ENCODE measurements at regions not wholly inside any gene's neighbourhood (a gene's known extent, or its start where the extent isn't known, plus 50 kb on each side); places are given as distances from the start of the nearest gene placed in this dataset.
"Not testable (repeated sequence)": the region's sequence is repeated elsewhere in the genome, so short reads cannot be mapped to it uniquely, and the experiment has no call there.

DNA sequence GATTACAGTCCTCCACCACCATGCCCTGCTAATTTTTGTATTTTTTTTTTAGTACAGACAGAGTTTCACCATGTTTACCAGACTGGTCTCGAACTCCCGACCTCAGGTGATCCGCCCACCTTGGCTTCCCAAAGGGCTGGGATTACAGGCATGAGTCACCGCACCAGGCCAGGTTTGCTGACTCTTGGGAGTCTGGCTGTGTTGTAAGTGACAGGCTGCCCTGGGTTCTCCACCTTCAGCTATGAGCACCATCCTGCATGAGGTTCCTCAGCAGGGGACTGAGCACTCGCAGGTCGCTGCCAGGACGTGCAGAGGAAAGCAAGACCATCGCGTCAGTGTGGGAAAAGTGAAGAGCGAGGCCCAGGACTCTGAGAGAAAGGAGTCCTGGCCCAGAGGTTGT is 112.6 kb upstream of the NDUFV2 start:
- DNase-seq (ENCODE audit: low spot score), result no peak

DNA sequence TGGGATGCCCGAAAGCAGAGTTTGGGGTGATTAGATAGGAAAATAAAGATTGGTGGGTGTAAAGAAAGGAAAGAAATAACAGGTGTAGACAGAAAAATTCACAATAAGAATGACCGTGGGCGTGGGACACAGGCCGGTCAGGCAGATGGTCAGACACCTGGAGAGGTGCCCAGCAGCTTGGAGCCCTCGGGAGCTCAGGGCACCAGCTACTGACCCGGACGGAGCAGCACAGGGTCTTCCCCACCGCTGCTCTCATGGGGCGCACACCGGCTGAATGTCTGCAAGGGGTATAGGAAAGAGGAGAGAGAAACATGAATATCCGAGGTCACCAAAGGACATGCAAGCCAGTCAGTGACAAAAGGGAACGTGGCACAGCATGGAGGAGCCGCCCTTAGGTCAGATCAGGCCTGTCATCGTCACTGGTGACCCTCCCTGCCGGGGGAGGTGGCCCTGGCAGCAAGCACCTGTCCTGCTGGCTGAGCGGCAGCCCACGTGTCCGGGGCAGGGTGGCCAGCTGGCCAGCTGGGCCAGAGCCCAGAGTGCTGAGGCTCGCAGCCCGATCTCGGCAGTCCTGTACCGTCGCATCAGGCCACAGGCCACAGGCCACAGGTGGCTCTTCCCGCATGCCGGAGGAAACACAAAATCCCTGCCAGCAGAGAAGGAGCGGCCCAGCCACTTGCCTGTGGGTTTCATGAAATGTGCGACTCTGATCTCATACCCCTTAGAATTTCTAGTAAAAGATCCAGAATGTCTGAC is 112.0 kb upstream of the NDUFV2 start:
- no peak for DNase-seq (ENCODE audit: low spot score)

DNA sequence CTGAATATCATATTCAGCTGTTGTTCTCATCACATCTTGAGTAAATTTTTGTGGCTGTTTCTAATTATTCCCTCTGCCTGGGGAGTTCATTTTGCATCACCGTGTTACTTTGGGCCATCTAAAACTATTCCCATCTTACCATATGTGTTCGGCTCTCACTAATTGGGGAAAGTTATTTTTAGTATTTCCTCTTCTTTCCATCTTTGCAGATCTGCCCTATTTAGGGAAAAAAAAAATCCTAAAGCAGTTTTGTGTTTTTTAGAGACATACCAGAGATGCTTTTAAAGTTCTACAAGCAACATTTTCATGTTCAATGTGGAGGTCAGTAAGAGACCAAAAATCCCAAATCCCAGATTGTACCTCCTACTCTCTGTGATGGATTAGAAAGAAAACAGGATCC is 111.3 kb upstream of the NDUFV2 start:
- DNase-seq (ENCODE audit: low spot score), result no peak

DNA sequence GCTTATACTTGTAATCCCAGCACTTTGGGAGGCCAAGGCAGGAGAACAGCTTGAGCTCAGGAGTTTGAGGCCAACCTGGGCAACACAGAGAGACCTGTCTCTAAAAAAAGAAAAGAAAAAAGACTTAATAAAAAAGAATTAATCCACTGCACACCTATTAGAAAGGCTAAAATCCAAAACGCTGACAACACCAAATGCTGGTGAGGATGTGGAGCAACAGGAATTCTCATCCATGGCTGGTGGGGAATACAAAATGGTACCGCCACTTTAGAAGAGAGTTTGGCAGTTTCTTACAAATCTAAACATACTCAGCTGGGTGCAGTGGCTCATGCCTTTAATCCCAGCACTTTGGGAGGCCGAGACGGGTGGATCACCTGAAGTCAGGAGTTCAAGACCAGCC is 110.0 kb upstream of the NDUFV2 start:
- DNase-seq (ENCODE audit: low spot score), result not testable (repeated sequence)

DNA sequence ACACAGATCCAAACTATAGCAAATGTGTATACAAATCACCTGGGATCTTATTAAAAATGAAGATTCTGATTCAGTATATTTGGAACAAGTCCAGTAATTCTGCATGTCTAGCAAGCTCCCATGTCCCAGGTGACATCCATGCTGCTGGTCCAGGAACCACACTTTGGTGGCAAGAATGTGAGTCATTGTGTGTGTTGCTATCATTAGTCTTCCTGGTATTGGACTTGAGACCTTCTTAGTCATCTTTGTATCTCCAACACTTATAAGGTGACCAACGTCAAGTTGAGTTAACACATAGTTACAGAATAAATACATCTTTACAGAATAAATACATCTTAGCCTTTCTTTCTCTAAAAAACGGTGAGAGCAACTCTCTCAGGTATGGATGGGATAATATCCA is 107.9 kb upstream of the NDUFV2 start:
- DNase-seq (ENCODE audit: low spot score), result no peak

DNA sequence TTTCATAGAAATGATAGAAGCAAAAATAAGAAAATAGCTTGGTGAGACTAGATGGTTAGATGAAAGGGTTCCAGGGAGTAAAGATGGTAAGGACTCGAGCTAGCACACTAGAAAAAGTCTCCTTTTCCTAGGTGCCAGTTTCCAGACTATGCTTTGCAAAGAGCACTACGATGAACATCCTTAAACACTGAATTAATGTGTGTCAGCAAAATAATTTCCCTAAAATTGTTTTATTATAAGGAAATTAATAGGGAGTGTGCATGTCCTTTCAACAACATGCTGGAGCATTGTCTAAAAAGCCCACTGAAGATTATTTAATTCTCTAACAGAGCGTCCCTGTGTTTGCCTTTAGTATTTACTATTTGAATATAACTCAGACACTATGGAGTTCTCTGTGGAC is 107.4 kb upstream of the NDUFV2 start:
- no peak for DNase-seq (ENCODE audit: low spot score)

DNA sequence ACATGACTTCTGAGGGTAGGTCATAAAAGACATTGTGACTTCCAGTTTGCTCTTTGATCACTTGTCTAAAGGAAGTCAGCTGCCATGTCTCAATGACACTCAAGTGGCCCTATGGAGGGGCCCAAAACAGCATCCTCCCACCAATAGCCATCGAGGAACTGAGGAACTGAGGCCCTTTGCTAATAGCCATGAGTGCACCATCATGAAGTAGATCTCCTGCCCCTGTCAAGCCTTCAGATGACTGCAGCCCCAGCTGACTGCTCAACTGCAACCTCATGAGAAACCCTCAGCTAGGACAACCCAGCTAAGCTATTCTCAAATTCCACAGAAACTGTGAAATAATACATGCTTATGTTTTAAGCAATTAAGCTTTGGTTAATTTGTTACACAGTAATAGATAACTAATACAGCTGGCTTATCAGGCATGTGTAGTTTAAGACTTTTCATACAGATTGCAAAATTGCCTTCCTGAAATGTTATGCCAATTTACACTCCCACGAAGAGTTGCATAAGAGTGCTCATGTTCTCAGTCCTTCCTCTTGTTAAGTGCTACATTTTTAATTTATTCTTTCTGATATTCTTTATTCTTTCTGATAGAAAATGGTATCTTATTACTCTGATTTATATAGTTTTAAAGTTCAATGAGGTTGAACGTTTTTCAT is 105.6 kb upstream of the NDUFV2 start:
- no peak for DNase-seq (ENCODE audit: low spot score)

DNA sequence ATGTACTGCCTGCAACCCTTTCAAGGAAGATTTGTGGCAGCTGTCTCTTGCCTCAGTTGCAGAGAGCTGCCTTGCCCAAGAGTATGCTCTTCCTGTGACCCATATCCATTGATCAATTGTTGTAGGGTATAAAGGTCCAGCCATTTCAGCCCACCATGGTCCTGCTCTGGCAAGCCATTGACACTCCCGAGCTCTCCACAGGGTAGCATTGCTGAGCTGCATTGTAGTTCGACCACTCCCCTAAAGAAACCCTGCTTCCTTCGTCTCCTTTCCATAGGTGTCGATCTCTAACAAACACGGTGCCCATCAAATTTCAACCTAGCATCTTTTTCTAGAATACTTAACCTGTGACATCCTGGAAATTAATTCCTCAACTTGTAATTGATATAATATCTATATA is 104.9 kb upstream of the NDUFV2 start:
- DNase-seq (ENCODE audit: low spot score), result no peak

DNA sequence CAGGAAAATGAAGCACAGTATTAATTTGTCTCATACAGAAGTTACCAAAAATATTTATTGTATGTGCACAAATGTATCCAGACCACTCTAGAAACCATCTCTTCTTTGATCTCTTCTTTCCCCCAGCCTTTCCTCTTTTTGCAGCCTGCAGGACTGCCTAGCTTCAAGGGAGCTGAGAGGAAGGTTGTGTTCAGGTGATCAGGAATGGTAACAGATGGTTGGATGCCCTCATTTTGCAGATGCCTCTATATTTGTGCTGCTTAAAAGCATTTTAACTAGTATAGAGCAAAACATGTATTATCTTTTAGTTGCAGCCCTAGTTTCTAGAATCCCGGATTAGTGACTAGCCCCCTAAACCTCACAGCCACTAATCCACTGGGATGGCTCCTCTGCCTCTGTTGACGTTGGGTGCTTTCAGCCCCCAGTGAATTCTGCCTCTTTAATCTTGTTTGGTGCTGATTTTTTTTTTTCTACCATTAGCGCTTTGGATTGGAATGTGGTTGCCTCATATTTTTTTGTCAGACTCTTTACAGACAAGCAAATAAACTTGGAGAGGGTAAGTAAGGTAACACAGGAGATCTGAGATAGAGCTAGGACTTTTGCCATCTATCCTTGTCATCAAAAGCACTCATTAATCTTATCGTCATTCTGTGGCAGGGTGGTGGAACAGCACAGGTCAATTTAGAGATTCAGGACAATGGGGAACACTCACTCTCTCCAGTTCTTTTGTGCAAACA is 103.8 kb upstream of the NDUFV2 start:
- peak; percentile 20 for DNase-seq (ENCODE audit: low spot score)

DNA sequence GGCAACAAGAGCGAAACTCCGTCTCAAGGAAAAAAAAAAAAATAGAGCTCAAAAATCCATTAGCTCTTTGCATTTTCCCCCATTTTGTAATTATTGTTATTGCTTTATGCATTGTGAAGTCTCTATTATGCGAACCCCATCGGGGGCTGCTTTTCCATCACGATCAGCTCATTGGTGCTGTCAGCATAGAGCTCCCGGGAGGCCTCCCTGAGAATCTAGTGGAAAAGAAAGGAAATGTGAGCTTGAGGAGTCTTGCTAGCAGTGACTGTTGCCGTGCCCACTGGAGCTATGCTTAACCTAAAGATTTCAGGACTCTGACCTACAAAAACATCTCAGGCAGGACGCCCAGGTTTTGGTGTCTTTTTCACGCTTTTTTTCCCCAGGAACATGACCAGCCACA is 102.6 kb upstream of the NDUFV2 start:
- DNase-seq (ENCODE audit: low spot score), result no peak

DNA sequence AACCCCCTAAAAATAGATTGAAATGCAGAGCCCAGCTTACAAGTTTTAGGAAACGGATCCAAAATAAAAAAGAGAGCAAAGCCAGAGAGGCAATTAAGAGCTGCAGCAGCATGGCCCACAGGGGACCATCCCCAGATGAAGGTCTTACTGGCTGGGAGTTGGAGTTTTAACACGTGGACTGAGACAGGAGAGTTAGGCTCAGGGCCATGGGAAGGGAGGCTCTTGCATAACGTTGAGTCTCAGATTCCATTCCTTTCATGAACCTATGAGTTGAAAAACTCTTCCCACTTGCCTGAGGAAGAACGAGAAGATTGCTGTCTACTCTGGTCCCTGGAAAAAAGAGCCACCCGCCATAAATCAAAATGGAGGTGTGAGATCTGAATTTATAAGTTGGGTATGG is 101.8 kb upstream of the NDUFV2 start:
- no peak for DNase-seq (ENCODE audit: low spot score)

DNA sequence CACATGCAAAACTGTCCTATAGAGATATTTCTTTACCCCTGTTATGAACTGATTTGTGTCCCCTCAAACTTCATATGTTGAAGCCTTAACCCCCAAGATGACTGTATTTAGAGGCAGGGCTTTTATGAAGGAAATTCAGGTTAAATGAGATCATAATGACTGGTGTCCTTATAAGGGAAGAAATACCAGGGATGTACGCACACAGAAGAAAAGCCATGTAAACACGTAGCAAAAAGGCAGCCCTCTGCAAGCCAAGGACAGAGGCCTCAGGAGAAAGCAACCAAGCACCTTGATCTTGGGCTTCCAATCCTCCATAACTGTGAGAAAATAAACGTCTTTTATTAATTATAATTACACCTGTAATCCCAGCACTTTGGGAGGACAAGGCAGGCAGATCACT is 101.3 kb upstream of the NDUFV2 start:
- DNase-seq (ENCODE audit: low spot score), result no peak

DNA sequence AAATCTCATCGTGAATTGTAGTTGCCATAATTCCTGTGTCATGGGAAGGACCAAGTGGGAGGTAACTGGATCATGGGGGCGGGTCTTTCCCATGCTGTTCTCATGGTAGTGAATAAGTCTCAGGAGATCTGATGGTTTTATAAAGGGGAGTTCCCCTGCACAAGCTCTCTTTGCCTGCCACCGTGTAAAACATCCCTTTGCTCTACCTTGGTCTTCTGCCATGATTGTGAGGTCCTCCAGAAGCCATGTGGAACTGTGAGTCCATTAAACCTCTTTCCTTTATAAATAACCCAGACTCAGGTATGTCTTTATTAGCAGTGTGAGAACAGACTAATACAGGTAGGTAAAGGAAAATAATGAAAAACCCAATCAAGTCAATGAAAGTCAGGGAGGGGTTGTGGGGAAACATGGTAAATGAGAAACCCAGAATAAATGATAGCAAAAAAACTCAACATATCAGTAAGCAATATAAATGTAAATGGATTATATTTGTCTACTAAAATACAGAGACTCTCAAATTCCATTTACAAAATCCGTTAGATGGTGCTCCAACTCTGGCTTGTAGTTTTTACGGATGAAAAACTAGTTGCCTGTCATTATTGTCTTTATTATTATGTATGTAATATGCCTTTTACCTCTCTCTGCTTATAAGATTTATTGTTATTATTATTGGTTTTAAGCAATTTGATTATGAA is 98.9 kb upstream of the NDUFV2 start:
- no peak for DNase-seq (ENCODE audit: low spot score)

DNA sequence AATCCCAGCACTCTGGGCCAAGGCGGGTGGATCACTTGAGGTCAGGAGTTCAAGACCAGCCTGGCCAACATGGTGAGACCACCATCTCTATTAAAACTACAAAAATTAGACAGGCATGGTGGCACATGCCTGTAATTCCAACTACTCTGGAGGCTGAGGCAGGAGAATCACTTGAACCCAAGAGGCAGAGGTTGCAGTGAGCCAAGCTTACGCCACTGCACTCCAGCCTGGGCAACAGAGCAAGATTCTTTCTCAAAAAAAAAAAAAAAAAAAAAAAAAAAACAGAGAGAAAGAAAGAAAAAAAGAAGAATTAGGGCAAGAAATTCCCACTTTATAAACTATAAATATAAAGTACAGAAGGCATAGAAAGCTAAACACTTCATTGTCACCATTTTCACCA is 98.2 kb upstream of the NDUFV2 start:
- not testable (repeated sequence) for DNase-seq (ENCODE audit: low spot score)

DNA sequence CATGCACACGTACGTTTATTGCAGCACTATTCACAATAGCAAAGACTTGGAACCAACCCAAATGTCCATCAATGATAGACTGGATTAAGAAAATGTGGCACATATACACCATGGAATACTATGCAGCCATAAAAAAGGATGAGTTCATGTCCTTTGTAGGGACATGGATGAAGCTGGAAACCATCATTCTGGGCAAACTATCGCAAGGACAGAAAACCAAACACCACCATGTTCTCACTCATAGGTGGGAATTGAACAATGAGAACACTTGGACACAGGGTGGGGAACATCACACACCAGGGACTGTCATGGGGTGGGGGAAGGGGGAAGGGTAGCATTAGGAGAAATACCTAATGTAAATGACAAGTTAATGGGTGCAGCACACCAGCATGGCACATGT is 94.8 kb upstream of the NDUFV2 start:
- DNase-seq (ENCODE audit: low spot score), result not testable (repeated sequence)

DNA sequence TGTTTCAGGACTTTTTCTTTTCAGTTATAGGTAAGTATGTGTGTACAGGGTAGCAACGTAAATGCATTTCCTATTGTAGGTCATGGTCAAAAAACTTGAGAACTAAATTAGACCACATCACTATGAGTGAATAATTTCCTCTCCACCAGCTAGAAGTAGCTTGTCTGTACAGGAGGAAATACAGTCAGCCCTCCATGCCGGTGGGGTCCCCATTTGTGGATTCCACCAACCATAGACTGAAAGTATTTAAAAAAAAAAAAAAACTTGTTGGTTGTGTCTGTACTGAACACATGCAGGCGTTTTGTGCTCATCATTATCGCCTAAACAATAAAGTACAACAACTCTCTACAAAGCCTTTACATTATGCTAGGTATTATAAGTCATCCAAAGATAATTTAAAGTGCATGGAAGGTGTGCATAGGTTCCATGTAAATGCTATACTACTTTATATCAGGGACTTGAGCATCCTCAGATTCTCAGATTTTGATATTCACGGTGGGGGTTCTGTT is 94.2 kb upstream of the NDUFV2 start:
- DNase-seq (ENCODE audit: low spot score), result no peak

DNA sequence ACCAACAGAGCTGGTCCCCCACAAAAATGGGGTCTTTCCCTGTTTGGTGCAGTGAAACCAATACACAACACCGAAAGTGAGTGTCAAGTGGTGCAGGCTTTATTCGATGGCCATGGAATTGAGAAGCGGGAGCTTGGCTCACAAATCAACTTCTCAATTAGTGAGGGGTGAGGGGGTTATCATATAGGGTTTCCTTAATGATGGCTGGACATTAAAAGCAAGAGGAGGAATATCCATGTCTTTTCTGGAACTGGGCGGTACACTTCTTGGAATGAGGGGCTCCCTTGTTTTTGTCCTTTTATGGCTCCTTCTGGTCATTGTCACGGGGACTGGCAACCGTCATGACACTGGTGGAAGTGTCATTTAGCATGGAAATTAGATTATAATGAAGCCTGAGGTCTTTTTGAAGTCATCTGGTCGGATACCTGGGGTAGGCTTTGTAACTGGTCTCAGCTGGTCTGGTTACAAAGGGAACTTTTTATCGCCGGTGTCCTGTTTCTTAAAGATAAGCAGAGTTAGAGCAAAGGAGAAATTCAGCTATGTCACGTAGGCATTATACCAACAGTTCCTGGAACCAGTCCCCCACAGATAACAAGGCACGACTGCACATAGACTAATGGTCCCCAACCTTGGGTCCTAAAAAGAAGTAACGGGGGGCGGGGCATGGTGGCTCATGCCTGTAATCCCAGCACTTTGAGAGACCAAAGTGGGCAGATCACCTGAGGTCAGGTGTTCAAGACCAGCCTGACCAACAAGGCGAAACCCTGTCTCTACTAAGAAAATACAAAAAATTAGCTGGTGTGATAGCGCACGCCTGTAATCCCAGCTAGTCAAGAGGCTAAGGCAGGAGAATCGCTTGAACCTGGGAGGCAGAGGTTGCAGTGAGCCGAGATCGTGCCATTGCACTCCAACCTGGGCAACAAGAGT is 93.5 kb upstream of the NDUFV2 start:
- DNase-seq (ENCODE audit: low spot score), result peak; percentile 11

DNA sequence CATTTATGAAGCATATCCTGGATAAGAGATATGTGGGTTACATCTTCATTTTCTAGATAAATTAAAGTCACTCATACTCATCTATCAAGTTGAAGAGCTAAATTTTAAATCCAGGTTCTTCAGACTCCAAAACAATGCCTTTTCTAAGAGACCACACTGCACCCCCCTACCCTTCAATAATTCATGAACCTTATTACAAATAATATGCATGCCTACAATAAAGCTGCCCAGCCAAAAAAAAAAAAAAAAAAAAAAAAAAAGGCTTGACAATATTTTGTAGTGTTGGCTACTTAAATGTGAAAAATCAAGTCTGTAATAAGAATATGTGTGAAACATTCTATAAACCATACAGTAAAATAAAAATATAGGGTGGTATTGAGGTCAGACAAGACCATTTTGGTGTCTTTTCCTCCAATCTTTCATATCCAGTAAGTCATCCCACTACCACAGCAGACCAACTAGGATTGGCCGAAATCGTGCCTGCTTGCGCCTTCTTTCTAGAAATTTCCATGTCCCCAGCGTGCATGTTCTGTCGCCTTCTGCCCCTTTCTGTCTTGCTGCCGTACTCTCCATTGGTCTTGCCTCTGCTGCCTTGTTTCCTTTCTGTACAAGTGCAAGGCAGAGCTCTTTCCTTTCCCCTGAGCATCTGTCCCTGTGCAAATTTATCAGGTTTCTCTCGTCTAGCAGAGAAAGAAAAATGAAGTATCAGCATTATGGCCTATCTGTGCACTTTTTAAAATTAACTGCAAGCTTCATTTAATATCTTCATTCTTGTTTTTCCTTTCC is 92.6 kb upstream of the NDUFV2 start:
- DNase-seq (ENCODE audit: low spot score), result no peak

DNA sequence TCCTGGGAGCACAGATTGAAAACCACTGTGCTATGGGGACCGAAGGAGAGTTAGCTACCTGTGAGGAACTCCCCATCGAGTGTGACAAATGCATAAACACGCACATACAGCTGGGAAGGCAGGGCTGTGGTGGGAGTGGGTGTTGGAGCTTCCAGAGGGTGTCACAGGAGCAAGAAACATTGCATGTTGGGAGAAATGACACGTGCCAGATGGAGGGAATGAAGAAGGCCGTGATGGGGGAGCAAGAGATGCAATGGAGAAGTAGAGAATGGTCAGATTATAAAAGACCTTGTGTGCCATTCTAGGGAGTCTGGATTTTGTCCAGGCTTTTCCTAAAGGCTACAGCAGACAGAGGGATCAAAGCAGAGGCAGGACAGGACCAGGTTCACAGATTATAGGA is 91.1 kb upstream of the NDUFV2 start:
- DNase-seq (ENCODE audit: low spot score), result no peak

DNA sequence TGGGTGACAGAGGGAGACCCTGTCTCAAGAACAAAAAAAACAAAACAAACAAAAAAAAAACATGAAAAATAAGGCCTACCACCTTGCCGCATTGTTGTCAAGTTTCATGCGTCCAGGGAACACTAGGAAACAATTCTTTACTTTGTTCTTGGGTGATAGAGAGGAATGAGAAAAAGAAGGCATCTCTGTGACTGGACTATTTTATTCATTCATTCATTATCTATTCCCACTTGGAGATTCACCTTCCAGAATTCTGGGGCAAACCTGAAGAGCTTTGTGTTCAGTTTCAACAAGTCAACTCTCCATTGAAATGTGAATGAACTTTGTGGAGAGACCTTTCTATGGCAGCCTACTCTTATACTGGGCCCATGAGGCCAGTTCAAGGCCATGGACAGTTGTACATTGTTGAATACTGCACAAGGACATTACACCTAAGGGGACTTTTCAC is 88.5 kb upstream of the NDUFV2 start:
- no peak for DNase-seq (ENCODE audit: low spot score)
